ENCODE measurements at regions not wholly inside any gene's neighbourhood (a gene's known extent, or its start where the extent isn't known, plus 50 kb on each side); places are given as distances from the start of the nearest gene placed in this dataset.
"Not testable (repeated sequence)": the region's sequence is repeated elsewhere in the genome, so short reads cannot be mapped to it uniquely, and the experiment has no call there.

- no peak for DNase-seq
Measured at GRCh38 chr6:11403035-11403601, 134.4 kb upstream of the TMEM170B start.

DNA sequence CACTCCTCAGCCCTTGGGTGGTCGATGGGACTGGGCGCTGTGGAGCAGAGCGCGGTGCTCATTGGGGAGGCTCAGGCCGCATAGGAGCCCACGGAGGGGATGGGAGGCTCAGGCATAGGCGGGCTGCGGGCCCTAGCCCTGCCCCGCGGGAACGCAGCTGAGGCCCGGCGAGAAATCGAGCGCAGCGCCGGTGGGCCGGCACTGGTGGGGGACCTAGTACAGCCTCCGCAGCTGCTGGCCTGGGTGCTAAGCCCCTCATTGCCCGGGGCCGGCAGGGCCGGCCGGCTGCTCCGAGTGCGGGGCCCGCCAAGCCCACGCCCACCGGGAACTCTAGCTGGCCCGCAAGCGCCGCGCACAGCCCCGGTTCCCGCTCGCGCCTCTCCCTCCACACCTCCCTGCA, 135.0 kb upstream of the TMEM170B start:
- not testable (repeated sequence) for DNase-seq

- DNase-seq, result not testable (repeated sequence)
Measured at GRCh38 chr6:11401954-11402353, 135.6 kb upstream of the TMEM170B start.

- no peak for DNase-seq
Measured at GRCh38 chr6:11398451-11399326, 138.9 kb upstream of the TMEM170B start.

DNA sequence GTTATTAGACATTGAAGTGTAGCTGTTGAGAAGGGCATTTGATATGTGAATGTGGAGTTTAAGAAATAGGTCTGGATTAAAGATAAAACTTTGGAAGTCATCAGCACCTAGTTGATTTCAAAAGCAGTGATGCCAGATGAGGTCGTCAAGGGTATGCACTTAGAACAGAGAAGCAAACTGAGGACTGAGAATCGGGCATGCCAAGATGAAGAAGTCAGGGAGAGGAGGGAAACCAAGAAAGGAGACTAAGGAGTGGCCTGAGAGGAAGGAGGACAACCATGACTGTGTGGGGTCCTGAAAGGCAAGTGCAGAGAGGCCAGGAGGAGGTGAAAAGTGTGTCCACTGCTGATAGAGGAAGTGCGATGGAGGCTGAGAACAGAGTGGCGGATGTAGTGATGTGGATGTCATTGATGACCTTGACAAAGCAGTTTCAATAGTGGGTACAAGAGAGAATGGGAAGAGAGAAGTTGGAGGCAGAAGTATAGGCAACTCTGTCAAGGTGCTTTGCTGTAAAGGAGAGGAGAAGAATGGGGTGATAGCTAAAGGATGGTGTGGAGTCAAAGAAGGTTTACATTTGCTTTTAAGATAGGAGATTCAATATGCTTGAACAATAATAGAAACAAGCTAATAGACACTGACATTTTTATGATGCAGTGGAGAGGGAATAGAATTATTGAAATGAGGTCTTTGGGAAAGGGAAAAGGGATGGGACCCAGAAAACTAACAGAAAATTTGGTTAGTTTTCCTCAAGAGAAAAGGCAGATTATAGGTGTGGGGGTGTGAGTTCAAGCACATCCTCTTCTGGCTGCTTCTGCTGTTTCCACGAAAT, 139.7 kb upstream of the TMEM170B start:
- no peak for DNase-seq

DNA sequence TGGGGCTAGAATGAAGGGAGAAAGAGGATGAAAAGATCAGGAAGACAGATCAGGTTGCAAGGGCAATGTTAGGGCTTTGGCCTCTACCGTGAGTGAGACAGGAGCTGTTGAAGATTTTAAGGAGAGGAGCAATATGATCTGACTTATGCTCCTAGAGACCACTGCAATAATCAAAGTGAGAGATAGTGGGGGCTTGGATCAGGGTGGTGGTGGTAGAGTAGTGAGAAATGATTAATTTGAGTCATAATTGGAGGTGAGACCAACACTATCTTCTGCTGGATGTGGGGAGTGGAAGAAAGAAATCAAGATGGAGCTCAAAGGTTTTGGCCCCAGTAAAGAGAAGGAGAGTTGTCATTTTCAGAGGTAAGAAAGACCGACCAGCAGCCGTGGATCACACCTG, 140.7 kb upstream of the TMEM170B start:
- DNase-seq, result no peak

- no peak for DNase-seq
Measured at GRCh38 chr6:11393713-11394627, 143.6 kb upstream of the TMEM170B start.

DNA sequence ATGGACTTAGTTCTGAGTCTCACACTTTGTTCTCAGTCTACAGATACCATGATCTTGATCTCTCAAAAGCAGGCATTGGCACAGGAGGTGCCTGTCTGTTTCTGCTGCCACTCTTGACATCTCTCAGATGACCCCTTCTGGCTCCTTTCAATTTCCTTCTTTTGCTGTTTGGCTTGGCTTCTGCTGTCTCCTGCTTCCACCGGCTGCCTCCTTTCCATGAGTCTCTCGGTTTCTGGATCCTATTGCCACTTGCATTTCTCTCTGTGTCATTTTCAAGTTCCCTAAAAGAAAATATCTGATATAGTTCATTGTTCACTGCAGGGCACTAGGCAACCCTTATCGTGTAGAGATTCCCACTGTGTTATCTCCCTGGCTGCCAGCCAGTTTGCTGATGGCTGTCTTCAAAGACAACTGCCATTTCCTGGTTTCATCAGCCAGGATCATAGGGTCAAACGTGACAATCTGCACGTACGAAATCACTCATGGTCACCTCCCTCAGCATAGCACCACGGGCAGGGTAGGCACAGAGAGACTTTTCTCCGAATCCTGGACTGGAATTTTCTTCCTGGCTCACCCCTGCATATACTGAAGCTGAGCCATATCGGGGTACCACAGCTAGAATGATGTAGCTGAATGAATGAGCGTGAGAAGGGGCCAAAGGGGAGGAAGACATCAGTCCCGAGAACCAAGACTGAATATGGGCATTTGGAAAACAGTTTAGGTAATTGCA, 144.6 kb upstream of the TMEM170B start:
- DNase-seq, result no peak

DNA sequence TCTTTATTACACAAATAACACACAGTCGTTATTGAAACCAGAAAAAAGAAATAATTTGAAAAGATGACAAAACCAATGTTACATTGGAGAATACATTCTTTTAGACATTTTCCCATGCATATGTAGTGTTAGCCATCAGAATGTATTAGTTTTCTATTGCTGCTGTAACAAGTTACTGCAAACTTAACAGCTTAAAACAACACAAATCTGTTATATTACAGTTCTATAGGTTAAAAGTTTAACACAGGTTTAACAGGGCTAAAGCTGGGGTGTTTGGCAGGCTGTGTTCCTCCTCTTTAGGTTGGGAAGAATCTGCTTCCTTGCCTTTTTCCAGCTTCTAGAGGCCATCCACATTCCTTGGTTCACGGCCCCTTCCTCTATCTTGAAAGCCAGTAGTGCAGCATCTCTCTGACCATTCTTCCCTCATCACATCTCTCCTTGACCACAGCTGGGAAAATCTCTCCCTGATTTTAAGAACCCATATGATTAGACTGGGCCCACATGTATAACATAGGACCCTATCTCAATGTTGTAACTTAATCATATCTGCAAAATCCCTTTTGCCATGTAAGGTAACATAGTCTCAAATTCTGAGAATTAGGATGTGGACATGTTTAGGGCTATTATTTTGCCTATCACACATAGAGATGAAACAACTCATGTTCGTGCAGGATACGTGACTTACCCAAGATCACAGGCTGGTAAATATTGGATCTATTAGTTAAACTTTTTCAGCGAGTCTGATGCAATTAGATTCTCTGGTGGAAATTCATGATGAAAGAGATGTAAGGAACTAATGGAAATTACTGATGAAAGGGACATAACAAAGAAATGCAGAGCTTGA, 145.4 kb upstream of the TMEM170B start:
- no peak for DNase-seq

DNA sequence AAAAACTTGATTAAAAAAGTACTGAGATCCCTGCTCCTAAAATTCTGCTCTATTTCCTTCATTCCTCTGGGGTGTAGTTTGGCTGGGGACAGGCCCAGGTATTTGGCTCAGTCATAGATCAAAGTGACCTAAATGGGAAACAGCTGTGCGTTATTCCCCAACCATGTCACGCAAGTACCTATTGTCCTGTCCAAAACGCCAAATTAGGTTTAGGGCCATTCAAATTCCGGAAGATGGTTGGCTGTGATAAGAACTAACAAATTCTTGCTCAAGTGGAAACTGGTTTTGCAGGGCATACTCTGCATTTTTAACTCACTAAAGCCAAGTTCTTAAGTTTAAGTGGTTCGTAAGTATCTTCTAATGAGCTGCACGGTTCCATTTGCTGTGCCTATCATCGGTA, 147.6 kb upstream of the TMEM170B start:
- DNase-seq, result no peak

- no peak for DNase-seq
Measured at GRCh38 chr6:11388983-11389944, 148.3 kb upstream of the TMEM170B start.

DNA sequence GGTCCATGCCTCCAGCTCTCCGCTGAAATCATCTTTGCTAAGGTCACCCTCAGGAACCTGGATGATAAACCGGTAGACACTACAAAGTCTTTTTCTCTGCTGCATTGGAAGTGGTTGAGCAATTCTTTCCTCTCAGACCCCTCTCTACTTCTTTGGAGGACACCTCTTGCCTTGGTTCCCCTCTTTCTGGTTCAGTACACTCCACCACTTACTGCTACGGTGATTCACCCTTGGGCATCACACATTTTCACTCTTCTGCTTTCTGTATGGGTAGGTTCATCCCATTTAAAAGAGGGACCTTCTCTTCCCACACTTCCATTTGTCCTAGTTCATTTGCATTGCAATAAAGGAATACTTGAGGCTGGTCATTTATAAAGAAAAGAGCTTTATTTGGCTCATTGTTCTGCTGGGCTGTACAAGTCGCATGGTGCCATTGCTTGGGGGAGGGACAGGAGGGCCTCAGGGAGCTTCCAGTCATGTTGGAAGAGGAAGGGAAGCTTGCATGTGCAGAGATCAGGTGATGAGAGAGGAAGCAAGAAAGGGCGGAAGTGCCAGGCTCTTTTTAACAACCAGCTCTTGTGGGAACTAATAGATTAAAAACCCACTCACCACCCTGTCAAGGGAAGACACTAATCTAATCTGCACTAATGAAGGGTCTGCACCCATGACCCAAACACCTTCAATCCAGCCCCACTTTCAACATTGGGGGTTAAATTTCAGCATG, 149.7 kb upstream of the TMEM170B start:
- DNase-seq, result no peak

DNA sequence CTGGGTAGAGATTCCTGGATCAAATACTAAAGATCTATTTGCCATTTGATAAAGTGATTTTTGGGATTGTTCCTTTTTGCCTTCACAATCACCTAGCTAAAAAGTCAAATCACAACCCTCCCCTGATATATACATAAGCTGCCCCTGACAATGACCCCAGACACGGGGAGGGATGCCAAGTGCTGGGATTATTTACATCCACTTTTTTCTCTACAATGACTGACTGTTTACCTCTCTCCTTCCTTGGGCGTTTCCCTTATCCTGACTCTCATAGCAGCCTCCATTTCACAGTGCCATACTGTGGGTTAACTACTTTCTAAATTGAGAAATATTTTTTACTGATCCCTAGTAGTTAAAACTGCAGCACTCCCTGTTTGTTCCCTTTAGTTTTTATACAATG, 150.8 kb upstream of the TMEM170B start:
- no peak for DNase-seq

DNA sequence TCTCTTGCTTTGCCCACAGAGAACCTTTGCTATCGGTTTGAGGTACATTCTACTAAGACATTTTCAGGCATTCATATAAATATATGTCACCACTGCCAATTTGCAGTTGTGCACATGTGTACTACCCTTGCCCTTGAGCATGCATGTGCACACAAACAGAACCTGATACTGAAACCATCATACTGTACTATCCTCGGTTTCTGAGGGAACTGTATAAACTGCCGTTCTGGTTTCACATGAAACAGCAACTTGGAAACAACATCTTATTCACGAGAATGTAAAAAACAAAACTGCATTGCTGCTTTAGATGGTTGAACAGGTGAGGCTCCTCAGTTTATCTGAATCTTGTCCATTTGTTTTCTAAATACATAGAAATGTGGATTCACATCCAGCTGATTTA, 151.2 kb upstream of the TMEM170B start:
- no peak for DNase-seq

- no peak for DNase-seq
Measured at GRCh38 chr6:11384531-11385309, 152.3 kb upstream of the NEDD9 start.

- DNase-seq, result no peak
Measured at GRCh38 chr6:11381801-11382513, 149.5 kb upstream of the NEDD9 start.

- DNase-seq, result no peak
Measured at GRCh38 chr6:11380969-11381744, 148.7 kb upstream of the NEDD9 start.
